ENCODE measurements at regions not wholly inside any gene's neighbourhood (a gene's known extent, or its start where the extent isn't known, plus 50 kb on each side); places are given as distances from the start of the nearest gene placed in this dataset.

GRCh38 chr21:43298546-43299440 is 128.1 kb downstream of the SIK1 start:
- TF ChIP-seq RCOR1 (IDR thresholded peaks at IDR 0.05; ENCODE audit: low read depth, low read length) (no peak), CTCF (IDR thresholded peaks at IDR 0.05) (no peak), SREBF2 (IDR thresholded peaks at IDR 0.05) (no peak), RAD21 (conservative IDR thresholded peaks at IDR 0.05 in 1 of 2, IDR thresholded peaks at IDR 0.05 in 1 of 2) (no peak), PBX3 (IDR thresholded peaks at IDR 0.05) (no peak), POLR2A (IDR thresholded peaks at IDR 0.05; ENCODE audit: low read length) (no peak), BHLHE40 (IDR thresholded peaks at IDR 0.05; ENCODE audit: low read depth, low read length) (no peak), MYC (IDR thresholded peaks at IDR 0.05; ENCODE audit: borderline replicate concordance, low read length) (no peak)
